ENCODE measurements at regions not wholly inside any gene's neighbourhood (a gene's known extent, or its start where the extent isn't known, plus 50 kb on each side); places are given as distances from the start of the nearest gene placed in this dataset.

DNA sequence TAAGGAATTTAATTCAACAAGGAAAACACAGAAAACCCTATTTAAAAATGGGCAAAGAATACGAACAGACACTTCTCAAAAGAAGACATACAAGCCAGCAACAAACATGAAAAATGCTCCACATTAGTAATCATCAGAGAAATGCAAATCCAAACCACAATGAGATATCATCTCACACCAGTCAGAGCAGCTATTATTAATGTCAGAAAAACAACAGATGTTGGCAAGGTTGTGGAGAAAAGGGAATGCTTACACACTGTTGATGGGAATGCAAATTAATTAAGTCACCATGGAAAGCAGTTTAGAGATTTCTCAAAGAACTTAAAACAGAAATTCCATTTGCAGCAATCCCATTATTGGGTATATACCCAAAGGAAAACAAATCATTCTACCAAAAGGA, 55.2 kb downstream of the GCC1 start:
- no peaks in the 10 kb centered on the region for H3K4me1 ChIP-seq
- H3K27ac ChIP-seq, result no peak overlapping the region
- H3K36me3 ChIP-seq (ENCODE audit: control insufficient read depth, insufficient read depth, low read length), result no peaks in the 10 kb centered on the region
- no peaks in the 10 kb centered on the region for H3K9me3 ChIP-seq (ENCODE audit: control insufficient read depth, low read length)
- no peak overlapping the region for H2AFZ ChIP-seq
- no peaks in the 10 kb centered on the region for H3K79me2 ChIP-seq
- no peaks in the 10 kb centered on the region for H3K27me3 ChIP-seq (ENCODE audit: control insufficient read depth, insufficient read depth, low read length)
- no peak overlapping the region for H3K4me2 ChIP-seq (ENCODE audit: low read length)
- no peak overlapping the region for H3K9ac ChIP-seq
- TF ChIP-seq, protein P1, sequence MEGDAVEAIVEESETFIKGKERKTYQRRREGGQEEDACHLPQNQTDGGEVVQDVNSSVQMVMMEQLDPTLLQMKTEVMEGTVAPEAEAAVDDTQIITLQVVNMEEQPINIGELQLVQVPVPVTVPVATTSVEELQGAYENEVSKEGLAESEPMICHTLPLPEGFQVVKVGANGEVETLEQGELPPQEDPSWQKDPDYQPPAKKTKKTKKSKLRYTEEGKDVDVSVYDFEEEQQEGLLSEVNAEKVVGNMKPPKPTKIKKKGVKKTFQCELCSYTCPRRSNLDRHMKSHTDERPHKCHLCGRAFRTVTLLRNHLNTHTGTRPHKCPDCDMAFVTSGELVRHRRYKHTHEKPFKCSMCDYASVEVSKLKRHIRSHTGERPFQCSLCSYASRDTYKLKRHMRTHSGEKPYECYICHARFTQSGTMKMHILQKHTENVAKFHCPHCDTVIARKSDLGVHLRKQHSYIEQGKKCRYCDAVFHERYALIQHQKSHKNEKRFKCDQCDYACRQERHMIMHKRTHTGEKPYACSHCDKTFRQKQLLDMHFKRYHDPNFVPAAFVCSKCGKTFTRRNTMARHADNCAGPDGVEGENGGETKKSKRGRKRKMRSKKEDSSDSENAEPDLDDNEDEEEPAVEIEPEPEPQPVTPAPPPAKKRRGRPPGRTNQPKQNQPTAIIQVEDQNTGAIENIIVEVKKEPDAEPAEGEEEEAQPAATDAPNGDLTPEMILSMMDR (IDR thresholded peaks at IDR 0.05), result no peak
- H3K4me3 ChIP-seq (ENCODE audit: low read depth, low read length), result no peak overlapping the region

DNA sequence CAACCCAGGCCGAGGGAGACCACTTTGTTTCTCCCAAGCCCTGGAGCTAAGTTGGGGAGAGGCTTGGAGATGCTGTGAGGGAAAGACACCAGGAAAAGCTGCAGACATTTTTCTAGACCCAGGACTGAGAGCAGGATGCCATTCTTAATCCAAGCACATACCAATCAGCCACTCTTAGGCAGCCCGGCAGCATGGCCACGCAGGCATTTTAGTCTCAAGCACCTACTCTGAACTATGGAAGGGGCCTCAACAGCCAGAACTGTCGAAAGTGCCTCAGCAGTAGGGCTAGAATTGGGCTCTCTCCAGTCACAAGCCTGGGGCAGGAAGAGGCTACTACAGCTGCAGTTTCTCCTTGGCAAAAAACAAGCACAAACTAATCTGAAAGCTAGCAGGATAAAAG, 57.8 kb downstream of the GCC1 start:
- TF ChIP-seq, protein P1 (IDR thresholded peaks at IDR 0.05), result no peak
- Histone ChIP-seq H3K36me3 (ENCODE audit: control insufficient read depth, insufficient read depth, low read length) (no peaks in the 10 kb centered on the region), H3K79me2 (no peaks in the 10 kb centered on the region), H3K9me3 (ENCODE audit: control insufficient read depth, low read length) (no peaks in the 10 kb centered on the region), H3K4me1 (no peaks in the 10 kb centered on the region), H2AFZ (no peak overlapping the region), H3K27ac (no peak overlapping the region), H3K9ac (no peak overlapping the region), H3K4me3 (ENCODE audit: low read depth, low read length) (no peak overlapping the region), H3K4me2 (ENCODE audit: low read length) (no peak overlapping the region), H3K27me3 (ENCODE audit: control insufficient read depth, insufficient read depth, low read length) (no peaks in the 10 kb centered on the region)

DNA sequence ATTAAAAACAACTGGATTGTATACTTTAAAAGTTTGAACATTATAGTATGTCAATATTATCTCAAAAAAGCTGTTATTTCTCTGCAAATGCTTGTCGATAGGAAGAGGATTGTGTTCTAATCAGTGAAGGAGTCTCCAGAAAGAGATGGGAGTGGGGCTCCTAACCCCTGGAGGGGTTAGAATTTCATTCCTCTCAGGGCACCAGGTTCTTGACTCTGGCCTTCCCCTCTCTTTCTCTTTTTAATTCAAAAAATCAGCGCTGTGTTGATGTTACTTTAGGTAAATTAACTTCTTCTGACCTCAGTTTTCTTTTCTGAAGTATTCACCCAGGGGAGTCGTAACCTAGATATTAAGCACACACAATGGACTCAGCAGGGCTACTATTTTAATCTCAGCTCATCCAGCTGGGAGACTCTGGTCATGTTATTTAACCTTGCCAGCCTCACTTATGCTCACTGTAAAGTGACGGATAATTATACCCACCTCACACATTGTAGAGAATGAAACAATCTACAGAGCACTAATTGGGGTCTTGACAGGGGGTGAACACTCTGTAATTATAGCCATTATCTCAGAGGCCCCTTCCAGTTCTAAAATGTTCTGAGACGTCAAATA, 59.4 kb downstream of the GCC1 start:
- no peaks in the 10 kb centered on the region for H3K9me3 ChIP-seq (ENCODE audit: control insufficient read depth, low read length)
- no peak overlapping the region for H2AFZ ChIP-seq
- H3K36me3 ChIP-seq (ENCODE audit: control insufficient read depth, insufficient read depth, low read length), result no peaks in the 10 kb centered on the region
- no peaks in the 10 kb centered on the region for H3K27me3 ChIP-seq (ENCODE audit: control insufficient read depth, insufficient read depth, low read length)
- no peak overlapping the region for H3K27ac ChIP-seq
- no peak overlapping the region for H3K4me3 ChIP-seq (ENCODE audit: low read depth, low read length)
- no peaks in the 10 kb centered on the region for H3K79me2 ChIP-seq
- TF ChIP-seq, protein P1 (IDR thresholded peaks at IDR 0.05), result no peak
- no peak overlapping the region for H3K9ac ChIP-seq
- H3K4me1 ChIP-seq, result no peaks in the 10 kb centered on the region
- H3K4me2 ChIP-seq (ENCODE audit: low read length), result no peak overlapping the region

DNA sequence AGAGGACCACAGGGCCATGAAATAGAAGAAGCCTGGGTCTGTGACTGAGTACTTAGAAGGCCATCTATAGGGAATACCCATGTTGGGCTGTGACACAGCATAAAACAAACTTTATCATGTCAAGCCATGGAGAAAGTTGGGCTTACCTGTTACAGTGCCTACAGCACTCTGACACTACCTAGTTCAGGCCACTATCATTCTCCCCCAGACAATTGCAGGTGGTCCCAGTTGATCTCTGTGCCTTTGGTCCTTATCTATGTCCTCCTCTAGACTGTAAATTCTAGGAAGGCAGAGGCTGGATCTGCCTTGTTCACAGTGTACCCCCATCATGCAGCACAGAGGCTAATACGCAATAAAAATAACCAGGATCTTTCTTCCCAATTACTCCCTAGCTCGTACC, 69.1 kb downstream of the GCC1 start:
- H2AFZ ChIP-seq, result no peak overlapping the region
- TF ChIP-seq, protein P1 (IDR thresholded peaks at IDR 0.05), result no peak
- no peak overlapping the region for H3K9ac ChIP-seq
- H3K4me3 ChIP-seq (ENCODE audit: low read depth, low read length), result no peak overlapping the region
- no peak overlapping the region for H3K4me2 ChIP-seq (ENCODE audit: low read length)
- no peak overlapping the region for H3K27ac ChIP-seq
- no peaks in the 10 kb centered on the region for H3K9me3 ChIP-seq (ENCODE audit: control insufficient read depth, low read length)
- H3K4me1 ChIP-seq, result no peaks in the 10 kb centered on the region
- H3K79me2 ChIP-seq, result no peaks in the 10 kb centered on the region
- H3K36me3 ChIP-seq (ENCODE audit: control insufficient read depth, insufficient read depth, low read length), result no peaks in the 10 kb centered on the region
- no peaks in the 10 kb centered on the region for H3K27me3 ChIP-seq (ENCODE audit: control insufficient read depth, insufficient read depth, low read length)

DNA sequence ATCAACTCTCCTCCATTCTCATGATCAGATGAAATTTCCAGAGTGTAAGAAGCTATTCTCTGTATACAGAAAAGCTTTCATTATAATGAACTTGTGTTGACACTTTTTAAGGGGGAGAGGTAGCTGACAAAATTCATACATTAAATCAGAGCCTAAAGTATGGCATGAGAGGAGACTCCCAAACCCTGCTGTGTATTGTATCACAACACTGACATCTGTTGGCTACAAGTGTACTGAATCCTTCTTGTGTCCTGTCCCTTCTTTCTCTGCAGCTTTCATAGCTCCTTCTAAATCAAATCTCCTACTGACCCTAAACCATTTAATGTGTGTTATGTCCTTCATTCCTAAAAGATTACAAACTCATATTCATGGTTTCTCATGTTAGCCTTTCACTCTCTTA, 70.9 kb downstream of the GCC1 start:
- Histone ChIP-seq H3K9me3 (ENCODE audit: control insufficient read depth, low read length) (no peaks in the 10 kb centered on the region), H3K4me1 (no peaks in the 10 kb centered on the region), H3K9ac (no peak overlapping the region), H3K27me3 (ENCODE audit: control insufficient read depth, insufficient read depth, low read length) (no peaks in the 10 kb centered on the region), H3K4me3 (ENCODE audit: low read depth, low read length) (no peak overlapping the region), H2AFZ (no peak overlapping the region), H3K4me2 (ENCODE audit: low read length) (no peak overlapping the region), H3K27ac (no peak overlapping the region), H3K79me2 (no peaks in the 10 kb centered on the region), H3K36me3 (ENCODE audit: control insufficient read depth, insufficient read depth, low read length) (no peaks in the 10 kb centered on the region)
- TF ChIP-seq, protein P1 (IDR thresholded peaks at IDR 0.05), result peak; percentile 18
